ENCODE measurements at regions not wholly inside any gene's neighbourhood (a gene's known extent, or its start where the extent isn't known, plus 50 kb on each side); places are given as distances from the start of the nearest gene placed in this dataset.

GRCh38 chr6:94734751-94735150 is 842.6 kb upstream of the MANEA start:
- no peaks in the 10 kb centered on the region for H3K4me1 ChIP-seq (ENCODE audit: control insufficient read depth in 2 of 3, insufficient read depth in 2 of 3, low read depth in 1 of 3, low read length in 3 of 3)
- no peak overlapping the region for H3K4me3 ChIP-seq (ENCODE audit: low read length in 3 of 3)
- no peaks in the 10 kb centered on the region for H3K27me3 ChIP-seq (ENCODE audit: control insufficient read depth, insufficient read depth, low read length)
- no peak overlapping the region for H3K9ac ChIP-seq (ENCODE audit: low read length in 3 of 3)
- FAIRE-seq (no peak), DNase-seq (no peak)
- H3K9me3 ChIP-seq (ENCODE audit: control insufficient read depth in 2 of 3, insufficient read depth in 1 of 3, low read length in 3 of 3): no peaks in the 10 kb centered on the region
- no peaks in the 10 kb centered on the region for H3K36me3 ChIP-seq (ENCODE audit: control insufficient read depth in 2 of 3, insufficient read depth in 3 of 3, low read length in 3 of 3)
- intact Hi-C loops (cut with DNase I): no loop called here
- no peak overlapping the region for H3K27ac ChIP-seq (ENCODE audit: low read depth in 2 of 2, low read length in 2 of 2)
- TF ChIP-seq CTCF (IDR thresholded peaks at IDR 0.05; ENCODE audit: borderline replicate concordance, extremely low read depth, insufficient read depth): no peak

- Histone ChIP-seq H3K27me3 (ENCODE audit: control insufficient read depth, insufficient read depth, low read length) (no peaks in the 10 kb centered on the region), H3K36me3 (ENCODE audit: control insufficient read depth in 2 of 3, insufficient read depth in 3 of 3, low read length in 3 of 3) (no peaks in the 10 kb centered on the region), H3K4me1 (ENCODE audit: control insufficient read depth in 2 of 3, insufficient read depth in 2 of 3, low read depth in 1 of 3, low read length in 3 of 3) (no peaks in the 10 kb centered on the region), H3K4me3 (ENCODE audit: low read length in 3 of 3) (no peak overlapping the region), H3K27ac (ENCODE audit: low read depth in 2 of 2, low read length in 2 of 2) (no peak overlapping the region), H3K9me3 (ENCODE audit: control insufficient read depth in 2 of 3, insufficient read depth in 1 of 3, low read length in 3 of 3) (no peaks in the 10 kb centered on the region), H3K9ac (ENCODE audit: low read length in 3 of 3) (no peak overlapping the region)
- intact Hi-C loops (cut with DNase I): no loop called here
- FAIRE-seq (no peak), DNase-seq (peak in 1 of 5 donors; percentile 24)
- TF ChIP-seq CTCF (IDR thresholded peaks at IDR 0.05; ENCODE audit: borderline replicate concordance, extremely low read depth, insufficient read depth): no peak
These were observed 844.3 kb upstream of the MANEA start for GRCh38 chr6:94733066-94733465.

GRCh38 chr6:94727710-94728109 is 849.6 kb upstream of the MANEA start:
- no peaks in the 10 kb centered on the region for H3K36me3 ChIP-seq (ENCODE audit: control insufficient read depth in 2 of 3, insufficient read depth in 3 of 3, low read length in 3 of 3)
- intact Hi-C loops (cut with DNase I): no loop called here
- H3K27ac ChIP-seq (ENCODE audit: low read depth in 2 of 2, low read length in 2 of 2): no peak overlapping the region
- no peak overlapping the region for H3K4me3 ChIP-seq (ENCODE audit: low read length in 3 of 3)
- peaks cover 0 to 4% (median 2%) of the 10 kb centered on the region in 3 donors for H3K9me3 ChIP-seq (ENCODE audit: control insufficient read depth in 2 of 3, insufficient read depth in 1 of 3, low read length in 3 of 3)
- H3K4me1 ChIP-seq (ENCODE audit: control insufficient read depth in 2 of 3, insufficient read depth in 2 of 3, low read depth in 1 of 3, low read length in 3 of 3): no peaks in the 10 kb centered on the region
- no peak for FAIRE-seq
- DNase-seq: no peak
- TF ChIP-seq CTCF (IDR thresholded peaks at IDR 0.05; ENCODE audit: borderline replicate concordance, extremely low read depth, insufficient read depth): no peak
- no peaks in the 10 kb centered on the region for H3K27me3 ChIP-seq (ENCODE audit: control insufficient read depth, insufficient read depth, low read length)
- H3K9ac ChIP-seq (ENCODE audit: low read length in 3 of 3): no peak overlapping the region

GRCh38 chr6:94721459-94721858 is 855.9 kb upstream of the MANEA start:
- Histone ChIP-seq H3K27ac (ENCODE audit: low read depth in 2 of 2, low read length in 2 of 2) (no peak overlapping the region), H3K4me3 (ENCODE audit: low read length in 3 of 3) (no peak overlapping the region), H3K4me1 (ENCODE audit: control insufficient read depth in 2 of 3, insufficient read depth in 2 of 3, low read depth in 1 of 3, low read length in 3 of 3) (no peaks in the 10 kb centered on the region), H3K36me3 (ENCODE audit: control insufficient read depth in 2 of 3, insufficient read depth in 3 of 3, low read length in 3 of 3) (no peaks in the 10 kb centered on the region), H3K27me3 (ENCODE audit: control insufficient read depth, insufficient read depth, low read length) (no peaks in the 10 kb centered on the region), H3K9me3 (ENCODE audit: control insufficient read depth in 2 of 3, insufficient read depth in 1 of 3, low read length in 3 of 3) (peaks cover 0 to 2% (median 1%) of the 10 kb centered on the region in 3 donors), H3K9ac (ENCODE audit: low read length in 3 of 3) (no peak overlapping the region)
- TF ChIP-seq CTCF (IDR thresholded peaks at IDR 0.05; ENCODE audit: borderline replicate concordance, extremely low read depth, insufficient read depth): no peak
- intact Hi-C loops (cut with DNase I): no loop called here
- DNase-seq: peak in 1 of 5 donors; percentile 28
- no peak for FAIRE-seq

Measured in kidney (tissue), 13 donors.